Hepatocyte (in vitro differentiated cells): ENCODE measurements at regions not wholly inside any gene's neighbourhood (a gene's known extent, or its start where the extent isn't known, plus 50 kb on each side); places are given as distances from the start of the nearest gene placed in this dataset.

Experiments used
- DNase-seq: peaks from one replicate; pipeline ENCODE4 v3.0.0-alpha.2; 2016; ENCODE audit warnings: low spot score
- H2AFZ ChIP-seq: fragments of 200-600 bp; sonication (generic); 2 replicates; pipeline ENCODE4 v1.6.0; 2016; ENCODE audit warnings: antibody characterized with exemption, mild to moderate bottlenecking
- H3K27ac ChIP-seq: fragments of 200-600 bp; sonication (generic); 2 replicates; pipeline ENCODE4 v1.5.1; 2016; ENCODE audit warnings: mild to moderate bottlenecking
- H3K27me3 ChIP-seq: fragments of 200-600 bp; sonication (generic); 2 replicates; pipeline ENCODE4 v1.6.1; 2016
- H3K36me3 ChIP-seq: fragments of 200-600 bp; sonication (generic); replicated peaks from 2 replicates; pipeline ENCODE4 v1.5.1; 2016; ENCODE audit warnings: low read depth; ENCODE audit not compliant: insufficient read depth
- H3K4me1 ChIP-seq: fragments of 200-600 bp; sonication (generic); 2 replicates; pipeline ENCODE4 v1.5.1; 2016; ENCODE audit warnings: mild to moderate bottlenecking, moderate library complexity; ENCODE audit not compliant: insufficient read depth
- H3K4me2 ChIP-seq: fragments of 200-600 bp; sonication (generic); 2 replicates; pipeline ENCODE4 v1.6.0; 2016
- H3K4me3 ChIP-seq: fragments of 200-600 bp; sonication (generic); 2 replicates; pipeline ENCODE4 v1.5.1; 2016; ENCODE audit warnings: mild to moderate bottlenecking
- H3K79me2 ChIP-seq: fragments of 200-600 bp; sonication (generic); 2 replicates; pipeline ENCODE4 v1.6.0; 2017; ENCODE audit warnings: mild to moderate bottlenecking
- H3K9me2 ChIP-seq: fragments of 200-600 bp; sonication (generic); replicated peaks from 2 replicates; pipeline ENCODE4 v1.6.0; 2017; ENCODE audit warnings: mild to moderate bottlenecking; ENCODE audit not compliant: insufficient read depth
- H3K9me3 ChIP-seq: fragments of 200-600 bp; sonication (generic); 2 replicates; pipeline ENCODE4 v1.5.1; 2016; ENCODE audit warnings: low read depth, mild to moderate bottlenecking
- H4K20me1 ChIP-seq: fragments of 200-600 bp; sonication (generic); 2 replicates; pipeline ENCODE4 v1.6.0; 2016; ENCODE audit warnings: mild to moderate bottlenecking; ENCODE audit not compliant: insufficient read depth, poor library complexity, severe bottlenecking
- EZH2 ChIP-seq: fragments of 200-600 bp; sonication (generic); IDR thresholded peaks from 2 replicates; pipeline ENCODE4 v1.6.1; 2016; ENCODE audit warnings: antibody characterized with exemption, mild to moderate bottlenecking, borderline replicate concordance
- EZH2phosphoT487 ChIP-seq: fragments of 200-600 bp; sonication (generic); IDR thresholded peaks from one replicate; pipeline ENCODE4 v1.6.1; 2018; ENCODE audit warnings: antibody characterized with exemption, mild to moderate bottlenecking, low read depth, moderate library complexity; ENCODE audit not compliant: unreplicated experiment, severe bottlenecking
- WGBS: methylation state at CpG from one replicate; pipeline ENCODE4 v1.1.6; 2016; ENCODE audit warnings: low lambda C conversion rate; ENCODE audit errors: missing lambda C conversion rate; 5-methylcytosine and 5-hydroxymethylcytosine counted together
- TF ChIP-seq, protein P1 (sequence below): fragments of 200-600 bp; sonication (generic); IDR thresholded peaks from 2 replicates; pipeline ENCODE4 v1.5.1; 2016; ENCODE audit warnings: antibody characterized with exemption, mild to moderate bottlenecking; ENCODE audit not compliant: poor library complexity

DNA sequence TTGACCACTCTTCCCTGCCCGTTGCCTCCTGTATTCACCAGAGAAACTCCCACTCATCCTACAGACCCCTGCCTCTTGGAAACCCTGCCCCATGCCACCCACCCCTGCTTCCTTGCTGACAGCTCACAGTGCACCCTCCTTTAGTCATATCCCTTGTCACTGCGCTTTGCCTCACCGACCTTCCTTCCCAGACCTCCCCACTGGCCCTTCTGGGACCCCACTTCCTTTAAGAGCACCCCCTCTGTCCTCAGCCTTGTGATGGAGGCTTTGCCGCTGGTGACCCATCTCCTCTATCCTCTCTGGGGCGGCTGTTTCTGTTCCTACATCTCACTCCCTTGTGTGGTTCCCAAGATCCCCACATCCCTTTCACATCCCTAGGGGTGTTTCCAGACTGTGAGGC lies 92.8 kb upstream of the ZMIZ1 start:
- peaks cover 2% of the 10 kb centered on the region for H3K79me2 ChIP-seq
- H2AFZ ChIP-seq: no peak overlapping the region
- no peaks in the 10 kb centered on the region for H3K27me3 ChIP-seq
- WGBS: 94% methylated on average over 5 of the region's 5 CpGs
- peaks cover 42% of the 10 kb centered on the region for H3K4me1 ChIP-seq
- no peak overlapping the region for H3K4me3 ChIP-seq
- no peaks in the 10 kb centered on the region for H3K36me3 ChIP-seq
- TF ChIP-seq, protein P1, sequence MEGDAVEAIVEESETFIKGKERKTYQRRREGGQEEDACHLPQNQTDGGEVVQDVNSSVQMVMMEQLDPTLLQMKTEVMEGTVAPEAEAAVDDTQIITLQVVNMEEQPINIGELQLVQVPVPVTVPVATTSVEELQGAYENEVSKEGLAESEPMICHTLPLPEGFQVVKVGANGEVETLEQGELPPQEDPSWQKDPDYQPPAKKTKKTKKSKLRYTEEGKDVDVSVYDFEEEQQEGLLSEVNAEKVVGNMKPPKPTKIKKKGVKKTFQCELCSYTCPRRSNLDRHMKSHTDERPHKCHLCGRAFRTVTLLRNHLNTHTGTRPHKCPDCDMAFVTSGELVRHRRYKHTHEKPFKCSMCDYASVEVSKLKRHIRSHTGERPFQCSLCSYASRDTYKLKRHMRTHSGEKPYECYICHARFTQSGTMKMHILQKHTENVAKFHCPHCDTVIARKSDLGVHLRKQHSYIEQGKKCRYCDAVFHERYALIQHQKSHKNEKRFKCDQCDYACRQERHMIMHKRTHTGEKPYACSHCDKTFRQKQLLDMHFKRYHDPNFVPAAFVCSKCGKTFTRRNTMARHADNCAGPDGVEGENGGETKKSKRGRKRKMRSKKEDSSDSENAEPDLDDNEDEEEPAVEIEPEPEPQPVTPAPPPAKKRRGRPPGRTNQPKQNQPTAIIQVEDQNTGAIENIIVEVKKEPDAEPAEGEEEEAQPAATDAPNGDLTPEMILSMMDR: no peak
- no peaks in the 10 kb centered on the region for H4K20me1 ChIP-seq
- DNase-seq: no peak
- H3K4me2 ChIP-seq: no peak overlapping the region
- no peaks in the 10 kb centered on the region for H3K9me3 ChIP-seq
- H3K9me2 ChIP-seq: no peaks in the 10 kb centered on the region
- H3K27ac ChIP-seq: no peak overlapping the region

DNA sequence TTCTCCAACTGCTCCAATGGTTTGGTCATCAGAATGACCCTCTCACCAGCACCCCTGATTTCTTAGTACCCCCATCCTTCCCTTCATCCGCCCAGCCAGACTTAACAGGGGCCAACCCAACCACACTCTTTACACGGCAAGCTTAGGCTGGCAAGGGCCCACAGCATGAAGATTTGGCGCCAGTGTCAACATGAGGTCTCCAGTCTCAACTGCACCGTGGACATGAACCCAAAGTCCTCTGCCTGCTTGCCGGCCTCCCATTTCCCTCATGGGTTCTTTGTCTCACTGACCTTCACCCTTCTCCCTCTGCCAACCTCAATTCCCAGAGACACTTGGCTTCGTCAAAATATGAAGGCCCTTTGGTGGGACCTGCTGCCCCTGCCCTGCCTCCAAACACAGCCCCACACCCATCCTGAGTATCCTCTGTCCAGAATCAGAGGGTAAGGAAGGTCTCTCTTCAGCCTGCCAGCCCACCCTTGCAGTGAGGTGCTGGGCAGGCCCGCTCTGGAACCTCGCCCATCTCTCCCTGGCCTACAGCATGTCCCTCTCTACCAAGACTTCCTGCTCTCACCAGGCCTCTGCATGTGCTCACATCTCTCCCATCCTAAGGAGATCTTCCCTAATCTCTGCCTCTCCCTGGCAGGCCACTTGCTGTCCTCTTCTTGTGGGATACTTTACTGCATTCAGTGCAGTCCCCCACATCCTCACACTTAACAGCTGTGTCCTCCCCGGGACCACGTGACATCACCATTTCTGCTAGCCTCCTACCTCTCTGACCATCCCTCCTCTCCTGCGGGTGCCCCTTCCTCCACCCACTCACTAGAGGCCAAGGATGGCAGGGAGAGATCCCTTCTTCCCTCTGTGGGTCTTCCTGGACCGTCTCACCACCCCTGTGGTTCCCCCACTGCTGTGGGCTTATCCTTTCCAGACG lies 91.7 kb upstream of the ZMIZ1 start:
- Histone ChIP-seq H3K79me2 (peaks cover 2% of the 10 kb centered on the region), H3K36me3 (no peaks in the 10 kb centered on the region), H3K4me2 (no peak overlapping the region), H3K9me3 (no peaks in the 10 kb centered on the region), H3K9me2 (no peaks in the 10 kb centered on the region), H3K4me3 (no peak overlapping the region), H3K4me1 (peaks cover 39% of the 10 kb centered on the region), H2AFZ (no peak overlapping the region), H3K27ac (peak overlapping the region; percentile 42), H4K20me1 (no peaks in the 10 kb centered on the region), H3K27me3 (no peaks in the 10 kb centered on the region)
- DNase-seq: no peak
- 93% methylated on average over 13 of the region's 13 CpGs for WGBS
- TF ChIP-seq, protein P1: no peak
- TF ChIP-seq EZH2 (no peak), EZH2phosphoT487 (no peak)

DNA sequence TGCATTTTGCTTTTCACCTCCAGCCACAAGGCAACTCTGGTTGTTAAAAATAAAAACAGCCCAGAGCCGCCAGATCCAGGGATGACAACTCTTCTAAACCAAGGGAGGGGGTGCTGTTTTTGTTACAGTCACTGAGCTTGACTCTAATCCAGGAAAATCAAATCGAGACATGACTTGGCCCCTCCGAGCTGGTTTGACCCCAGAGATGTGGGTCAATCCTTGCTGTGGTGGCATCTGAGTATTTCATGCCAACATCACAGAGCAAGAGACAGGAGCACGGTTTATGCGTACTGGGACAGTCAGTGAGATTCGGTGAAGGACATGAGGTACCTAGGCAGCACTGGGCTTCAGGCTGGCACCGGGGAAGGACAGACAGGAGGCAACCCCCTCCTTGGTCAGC lies 88.8 kb upstream of the ZMIZ1 start:
- Histone ChIP-seq H3K4me3 (no peak overlapping the region), H3K36me3 (no peaks in the 10 kb centered on the region), H3K4me2 (no peak overlapping the region), H2AFZ (no peak overlapping the region), H3K27me3 (no peaks in the 10 kb centered on the region), H3K9me2 (no peaks in the 10 kb centered on the region), H3K27ac (no peak overlapping the region), H3K79me2 (peaks cover 2% of the 10 kb centered on the region), H3K4me1 (peaks cover 17% of the 10 kb centered on the region), H4K20me1 (no peaks in the 10 kb centered on the region), H3K9me3 (no peaks in the 10 kb centered on the region)
- WGBS: 77% methylated on average over 7 of the region's 7 CpGs
- TF ChIP-seq, protein P1: no peak
- TF ChIP-seq EZH2: no peak
- no peak for DNase-seq
